DMS53 treated with DMSO at 0.1 percent for 48 hours (cell line): ENCODE measurements at regions not wholly inside any gene's neighbourhood (a gene's known extent, or its start where the extent isn't known, plus 50 kb on each side); places are given as distances from the start of the nearest gene placed in this dataset.

Experiments used
- DNase-seq: peaks from one replicate; lab custom pipeline; 2025; ENCODE audit not compliant: unreplicated experiment; lab: John Stamatoyannopoulos, UW

DNA sequence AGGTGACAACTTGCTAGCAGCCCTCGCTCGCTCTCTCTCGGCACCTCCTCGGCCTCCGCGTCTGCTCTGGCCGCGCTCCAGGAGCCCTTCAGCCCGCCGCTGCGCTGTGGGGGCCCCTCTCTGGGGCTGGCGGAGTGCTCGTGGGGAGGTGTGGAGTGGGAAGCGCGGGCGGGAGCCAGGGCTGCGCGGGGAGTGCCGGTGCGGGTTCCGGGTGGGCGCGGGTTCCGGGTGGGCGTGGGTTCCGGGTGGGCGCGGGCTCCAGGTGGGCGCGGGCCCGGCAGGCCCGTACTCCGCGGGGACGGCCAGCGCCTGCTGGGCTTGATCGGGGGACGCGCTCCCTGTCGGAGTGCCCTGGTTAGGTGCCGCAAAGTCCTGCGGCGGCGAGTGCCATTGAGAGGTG is 384.3 kb downstream of the GPM6A start:
- no peak for DNase-seq

GRCh38 chr4:175431694-175432093 is 380.4 kb downstream of the GPM6A start:
- no peak for DNase-seq

DNA sequence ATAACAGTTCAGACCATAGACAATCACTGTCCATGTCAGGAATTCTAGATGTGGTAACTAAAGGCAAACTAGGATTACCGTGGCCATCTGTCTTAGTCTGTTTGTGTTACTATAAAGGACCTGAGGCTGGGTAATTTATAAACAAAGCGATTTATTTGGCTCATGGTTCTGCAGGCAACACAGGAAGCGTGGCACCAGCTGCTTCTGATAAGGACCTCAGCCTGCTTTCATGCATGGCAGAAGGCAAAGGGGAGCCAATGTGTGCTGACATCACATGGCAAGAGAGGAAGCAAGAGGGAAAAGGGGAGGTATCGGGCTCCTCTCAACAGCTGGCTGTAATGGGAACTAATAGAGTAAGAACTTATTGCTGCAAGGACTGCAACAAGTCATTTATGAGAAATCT is 376.7 kb downstream of the GPM6A start:
- peak; percentile 90 for DNase-seq

DNA sequence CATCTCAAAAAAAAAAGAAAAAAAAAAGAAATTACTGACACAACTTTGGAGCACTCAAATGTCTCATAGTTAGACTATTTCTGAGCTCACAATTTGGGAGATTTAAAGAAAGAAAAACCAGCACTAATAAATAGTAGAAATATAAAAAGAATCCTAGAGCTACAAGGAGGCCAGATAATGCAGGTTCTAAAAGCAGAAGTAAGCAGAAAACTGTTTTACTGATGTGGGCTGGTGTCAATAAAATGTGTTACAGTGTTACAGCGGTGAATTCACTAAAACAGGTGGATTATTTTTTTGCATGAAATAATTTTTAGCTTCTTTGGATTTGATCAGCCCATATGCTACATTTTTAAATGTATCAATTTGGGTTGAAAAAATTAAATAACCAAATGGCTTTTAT is 375.9 kb downstream of the GPM6A start:
- no peak for DNase-seq

- DNase-seq = no peak
Observed at GRCh38 chr4:175440786-175441185, 371.3 kb downstream of the GPM6A start.

- DNase-seq = no peak
Observed at GRCh38 chr4:175441256-175441655, 370.8 kb downstream of the GPM6A start.

GRCh38 chr4:175443547-175443946 is 368.5 kb downstream of the GPM6A start:
- no peak for DNase-seq

DNA sequence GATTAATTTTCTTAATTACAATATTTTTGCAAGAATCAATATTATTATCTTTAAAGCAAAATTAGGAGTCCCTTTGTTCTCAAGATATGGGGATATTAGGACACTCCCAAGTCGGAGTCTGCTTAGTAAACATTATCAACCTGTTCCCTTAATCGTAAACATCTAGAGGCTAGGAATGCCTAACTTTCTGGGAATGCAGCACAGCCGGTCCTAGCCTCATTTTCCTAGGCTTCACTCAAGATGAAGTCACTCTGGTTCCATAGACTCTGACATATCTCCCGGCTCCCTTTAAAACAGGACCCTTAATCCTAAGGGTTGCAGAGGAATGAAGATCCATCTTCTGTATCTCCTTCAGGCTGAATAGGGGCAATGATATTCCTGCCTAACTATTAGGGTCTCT is 367.6 kb downstream of the GPM6A start:
- DNase-seq = no peak

- no peak for DNase-seq
Observed at GRCh38 chr4:175447016-175447415, 365.0 kb downstream of the GPM6A start.

DNA sequence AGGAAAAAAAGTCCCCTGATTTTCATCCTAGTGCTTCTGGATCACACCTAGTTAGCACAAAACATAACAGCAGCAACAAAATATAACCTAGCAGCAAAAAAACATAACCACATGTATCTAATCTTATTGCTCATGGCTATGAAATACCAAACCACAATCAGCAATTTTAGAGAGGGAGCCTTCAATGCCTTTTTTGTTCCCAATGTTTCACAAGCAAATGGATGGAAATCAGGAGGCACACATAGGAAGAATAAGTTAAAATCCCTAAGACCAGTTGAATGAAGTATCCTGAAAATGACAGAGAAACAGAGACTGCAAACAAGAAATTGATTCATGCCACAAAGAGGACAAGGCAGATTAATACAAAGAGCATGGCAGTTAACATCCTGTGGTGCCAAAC is 361.6 kb downstream of the GPM6A start:
- no peak for DNase-seq

- no peak for DNase-seq
Observed at GRCh38 chr4:175451238-175451965, 360.7 kb downstream of the GPM6A start.

DNA sequence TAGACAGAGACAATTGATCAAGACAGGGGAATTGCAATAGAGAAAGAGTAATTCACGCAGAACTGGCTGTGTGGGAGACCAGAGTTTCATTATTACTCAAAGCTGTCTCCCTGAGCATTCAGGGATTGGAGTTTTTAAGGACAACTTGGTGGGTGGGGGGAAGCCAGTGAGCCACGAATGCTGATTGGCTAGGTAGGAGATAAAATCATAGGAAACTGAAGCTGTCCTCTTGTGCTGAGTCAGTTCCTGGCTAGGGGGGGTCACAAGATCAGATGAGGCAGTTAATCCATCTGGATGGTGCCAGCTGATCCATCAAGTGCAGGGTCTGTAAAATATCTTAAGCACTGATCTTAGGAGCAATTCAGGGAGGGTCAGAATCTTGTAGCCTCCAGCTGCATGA is 358.6 kb downstream of the GPM6A start:
- DNase-seq = no peak

GRCh38 chr4:175456131-175456530 is 355.9 kb downstream of the GPM6A start:
- no peak for DNase-seq

GRCh38 chr4:175457956-175458355 is 354.1 kb downstream of the GPM6A start:
- DNase-seq = no peak

- no peak for DNase-seq
Observed at GRCh38 chr4:175459571-175459970, 352.5 kb downstream of the GPM6A start.

DNA sequence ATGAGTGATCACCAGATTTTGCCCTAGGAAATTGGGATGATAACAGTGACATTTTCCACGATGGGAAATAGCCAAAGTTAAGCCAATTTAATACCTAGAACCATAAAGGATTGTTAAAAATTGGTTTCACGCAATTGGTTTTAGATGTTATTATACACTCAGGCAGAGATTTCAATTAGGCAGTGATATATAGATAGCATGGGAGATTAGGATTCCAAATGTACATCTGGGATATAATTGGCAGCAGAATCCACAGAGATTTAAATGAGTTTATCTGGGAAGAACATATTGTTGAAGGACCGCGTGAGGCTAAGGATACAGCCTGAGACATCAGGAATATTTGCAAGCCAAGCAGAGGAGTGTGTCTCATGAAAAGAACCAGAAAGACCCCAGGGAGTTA is 351.6 kb downstream of the GPM6A start:
- DNase-seq = no peak

DNA sequence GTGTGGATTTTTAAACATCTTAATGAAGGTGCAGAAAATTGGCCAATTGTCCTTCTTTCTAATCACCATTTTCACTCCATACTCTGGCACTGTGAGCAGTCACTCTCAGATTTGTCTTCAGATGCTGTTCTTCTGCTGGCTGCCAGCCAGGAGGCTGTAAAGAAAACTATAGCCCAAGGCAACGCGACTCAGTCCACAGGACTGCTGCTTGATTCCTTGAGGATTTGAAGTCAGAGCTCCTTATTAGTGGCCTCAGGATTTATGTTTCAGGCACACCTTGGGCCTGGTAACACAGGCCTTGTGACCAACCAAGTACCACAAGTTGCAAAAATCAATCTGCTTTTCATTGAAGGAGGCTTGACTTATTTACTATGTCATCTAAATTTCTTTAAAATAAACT is 342.6 kb downstream of the GPM6A start:
- no peak for DNase-seq

- DNase-seq = no peak
Observed at GRCh38 chr4:175470131-175470530, 341.9 kb downstream of the GPM6A start.

- no peak for DNase-seq
Observed at GRCh38 chr4:175480404-175480803, 331.7 kb downstream of the GPM6A start.

DNA sequence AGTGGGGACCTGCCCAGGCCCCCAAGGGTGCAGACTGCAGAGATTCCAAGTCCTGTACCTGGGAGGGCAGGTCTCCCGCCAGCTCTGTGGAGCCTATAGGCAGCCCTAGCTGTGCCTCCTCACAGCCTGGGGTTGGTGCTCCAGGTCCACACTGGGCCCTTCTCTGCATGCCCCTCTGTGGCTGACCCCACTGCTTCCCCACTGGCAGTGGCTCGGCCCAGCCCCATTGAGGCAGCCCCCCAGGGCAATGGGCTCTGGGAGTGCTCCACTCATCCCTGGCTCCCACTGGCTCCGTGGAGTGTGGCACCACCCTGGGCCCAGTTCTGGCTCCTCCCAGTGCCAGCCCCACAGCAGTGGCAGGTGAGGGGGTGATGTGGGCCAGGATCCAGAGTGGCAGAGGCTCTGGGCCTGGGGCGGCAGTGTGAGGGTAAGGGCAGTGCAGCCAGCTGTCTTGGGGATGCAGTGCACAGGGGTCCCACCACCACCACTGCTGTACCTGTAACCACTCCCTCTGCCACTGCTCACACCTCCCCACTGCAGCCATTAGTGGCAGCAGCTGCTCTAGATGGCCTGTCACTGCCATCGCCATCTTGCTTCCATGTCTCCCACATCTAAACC is 312.2 kb downstream of the GPM6A start:
- DNase-seq = no peak

GRCh38 chr4:175504318-175504717 is 307.7 kb downstream of the GPM6A start:
- no peak for DNase-seq

- DNase-seq = no peak
Observed at GRCh38 chr4:175509320-175509719, 302.7 kb downstream of the GPM6A start.

DNA sequence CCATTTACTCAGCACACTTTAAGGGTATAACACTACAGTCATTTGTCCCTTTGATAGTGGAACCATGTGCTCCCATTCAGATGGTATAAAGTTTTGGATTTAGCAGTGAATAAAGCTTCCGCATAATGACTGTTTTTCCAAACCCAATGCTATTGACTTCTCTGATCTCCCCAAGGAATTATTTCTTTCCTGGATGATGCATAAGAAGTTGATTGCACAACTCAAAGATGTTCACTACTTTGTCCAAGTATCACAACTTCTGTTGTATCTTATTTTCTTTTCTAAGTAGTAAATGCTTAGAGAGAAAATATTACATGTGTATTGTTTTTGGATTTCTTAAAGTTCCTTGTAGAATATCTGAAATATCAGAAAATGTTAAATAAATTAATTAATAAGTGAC is 300.2 kb downstream of the GPM6A start:
- no peak for DNase-seq
